GM19193 (cell line): ENCODE measurements at regions not wholly inside any gene's neighbourhood (a gene's known extent, or its start where the extent isn't known, plus 50 kb on each side); places are given as distances from the start of the nearest gene placed in this dataset.

Source experiments
- POLR2A ChIP-seq: IDR thresholded peaks from 4 replicates; pipeline ENCODE4 v1.6.1; 2011; ENCODE audit not compliant: insufficient read depth, insufficient read length; ENCODE audit errors: extremely low read depth

DNA sequence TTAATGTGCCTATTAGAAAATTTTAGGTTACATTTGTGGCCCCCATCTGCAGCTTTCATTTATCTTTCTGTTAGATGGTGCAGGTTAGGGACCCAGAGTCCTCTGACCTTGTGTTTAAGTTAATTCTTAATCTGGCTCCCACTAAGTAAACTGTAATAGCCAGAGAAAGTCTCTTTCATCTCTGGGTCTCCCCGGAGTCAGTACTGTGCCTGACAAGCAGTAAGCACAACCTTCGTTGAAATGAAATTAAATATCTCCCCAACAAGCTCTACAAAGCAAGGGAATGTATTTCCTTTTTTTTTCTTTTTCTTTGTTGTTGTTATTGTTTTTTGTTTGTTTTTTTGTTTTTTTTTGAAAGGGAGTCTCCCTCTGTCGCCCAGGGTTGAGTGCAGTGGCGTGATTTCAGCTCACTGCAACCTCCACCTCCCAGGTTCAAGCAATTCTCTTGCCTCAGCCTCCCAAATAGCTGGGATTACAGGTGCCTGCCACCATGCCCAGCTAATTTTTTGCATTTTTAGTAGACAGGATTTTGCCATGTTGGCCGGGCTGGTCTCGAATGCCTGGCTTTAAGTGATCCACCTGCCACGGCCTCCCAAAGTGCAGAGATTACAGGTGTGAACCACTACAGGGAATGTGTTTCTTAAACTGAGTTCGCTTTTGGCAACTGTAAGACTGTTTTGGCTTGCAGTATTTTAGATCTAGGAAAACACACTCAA is 81.6 kb downstream of the HHIPL2 start:
- no peak for TF ChIP-seq POLR2A

DNA sequence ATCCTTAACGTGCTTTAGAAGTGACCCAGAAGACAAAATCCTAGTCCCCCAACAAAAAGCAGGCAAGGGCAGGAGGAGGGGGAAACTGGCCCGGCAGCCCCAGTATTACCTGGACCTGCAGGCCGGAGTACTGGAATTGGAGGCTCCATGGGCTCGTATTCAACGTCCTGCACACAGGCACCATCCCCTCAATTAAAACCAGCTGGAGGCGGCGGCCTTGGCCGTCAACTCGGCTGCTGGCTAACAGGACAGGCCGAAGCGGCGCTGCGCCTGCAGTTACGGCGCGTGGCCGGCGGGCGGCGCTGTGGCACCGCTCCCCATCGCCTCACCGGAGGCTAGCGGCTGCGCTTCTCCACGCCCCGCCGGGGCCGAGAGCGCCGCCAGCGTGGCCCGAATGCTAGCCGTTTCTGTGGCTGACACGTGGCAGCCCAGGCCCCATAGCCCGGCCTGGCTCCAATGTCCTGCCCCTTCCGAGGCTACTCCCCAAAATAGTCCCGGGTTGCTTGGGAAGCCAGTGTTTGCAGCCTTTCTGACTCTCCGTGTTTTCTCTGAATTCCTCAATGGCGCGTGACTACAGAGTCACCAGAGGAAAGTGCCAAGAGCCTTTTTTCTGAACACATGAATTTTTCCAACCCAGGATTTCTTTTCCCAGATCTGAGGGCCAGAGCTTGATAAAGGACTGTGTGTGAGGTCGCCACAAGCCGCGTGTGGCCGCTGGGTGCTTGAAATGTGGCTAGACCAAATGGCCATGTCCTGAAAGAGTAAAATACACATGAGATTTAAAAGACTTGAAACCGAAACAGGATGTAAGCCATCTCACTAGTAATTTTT is 82.5 kb downstream of the HHIPL2 start:
- TF ChIP-seq POLR2A, result peak; percentile 20

DNA sequence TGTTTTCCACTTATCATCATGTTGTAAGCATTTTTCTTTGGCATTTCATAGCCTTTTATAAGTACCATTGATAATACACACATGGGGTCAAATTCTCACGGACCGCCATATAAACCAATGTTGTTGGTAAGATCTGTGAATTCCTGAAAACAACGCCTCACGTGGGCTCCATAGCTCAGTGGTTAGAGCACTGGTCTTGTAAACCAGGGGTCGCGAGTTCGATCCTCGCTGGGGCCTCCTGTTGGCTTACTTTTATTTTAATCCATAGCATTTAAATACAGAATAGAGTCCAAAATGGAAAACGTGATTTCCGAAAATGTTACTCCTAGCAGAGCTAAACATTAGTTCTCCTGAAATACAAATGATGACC is 83.1 kb downstream of the HHIPL2 start:
- TF ChIP-seq POLR2A, result no peak

DNA sequence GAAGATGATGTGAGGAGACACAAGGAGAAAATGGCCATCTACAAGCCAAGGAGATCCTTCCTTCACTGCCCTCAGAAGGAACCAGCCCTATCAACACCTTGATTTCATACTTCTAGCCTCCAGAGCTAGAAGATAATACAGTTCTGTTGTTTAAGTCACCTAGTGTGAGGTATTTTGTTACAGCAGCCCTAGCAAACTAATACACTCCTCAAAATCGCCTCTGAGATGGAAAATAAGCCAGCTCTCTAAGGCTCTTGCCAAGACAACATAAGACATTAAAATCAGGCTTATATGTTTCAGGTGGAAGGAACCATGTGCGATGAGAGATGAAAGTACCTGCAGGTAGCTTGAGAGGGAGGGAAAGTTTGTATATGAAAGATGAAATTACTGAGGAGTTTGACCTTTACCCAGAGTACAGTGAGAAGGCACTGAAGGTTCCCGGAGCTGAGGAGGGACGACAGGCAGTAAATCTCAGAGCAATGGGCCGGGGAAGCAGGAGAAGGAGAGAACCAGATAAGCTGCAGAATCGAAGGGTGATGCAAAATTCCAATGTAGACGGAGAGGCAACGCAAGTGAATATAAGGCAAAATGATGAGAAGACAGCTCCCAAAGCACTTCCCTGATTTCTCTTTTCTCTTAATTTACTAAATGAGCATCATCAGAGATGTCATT is 84.7 kb downstream of the HHIPL2 start:
- TF ChIP-seq POLR2A, result no peak

DNA sequence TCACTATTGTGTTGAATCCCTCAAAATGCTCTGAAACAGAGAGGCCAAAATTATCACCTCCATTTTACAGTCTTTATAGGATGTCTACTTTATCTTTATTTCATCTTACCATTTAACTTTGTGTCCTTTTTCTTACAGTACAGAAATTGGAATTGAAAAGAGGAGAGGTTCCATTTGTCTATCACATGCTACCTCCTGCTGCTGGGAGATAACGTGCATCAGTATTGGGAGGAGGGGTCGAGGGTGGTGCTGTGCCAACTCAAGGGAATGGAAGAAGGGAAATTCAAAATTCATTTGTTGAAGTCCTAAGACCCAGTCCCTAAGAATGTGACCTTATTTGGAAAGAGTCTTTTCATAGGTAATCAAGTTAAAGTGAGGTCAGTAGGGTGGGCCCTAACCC is 85.3 kb downstream of the HHIPL2 start:
- no peak for TF ChIP-seq POLR2A

DNA sequence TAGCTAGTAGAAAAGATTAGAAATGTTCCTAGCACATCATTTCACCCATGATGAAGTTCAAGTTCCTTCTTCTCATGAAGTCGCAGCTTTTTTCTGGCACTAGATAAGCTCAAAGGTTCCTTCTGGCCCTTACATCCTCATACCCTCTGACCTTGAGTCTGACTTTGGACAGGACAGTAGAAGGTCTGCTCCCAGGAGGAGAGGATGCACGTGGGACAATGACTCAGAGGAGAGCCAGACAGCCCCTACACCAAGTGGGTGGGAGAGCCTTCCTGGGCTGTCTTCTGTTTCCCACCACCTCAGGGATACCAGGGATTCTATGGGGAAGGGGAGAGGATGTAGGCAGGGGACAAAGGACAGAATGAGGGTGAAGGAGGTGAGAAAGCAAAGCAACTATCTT is 86.0 kb downstream of the HHIPL2 start:
- no peak for TF ChIP-seq POLR2A

DNA sequence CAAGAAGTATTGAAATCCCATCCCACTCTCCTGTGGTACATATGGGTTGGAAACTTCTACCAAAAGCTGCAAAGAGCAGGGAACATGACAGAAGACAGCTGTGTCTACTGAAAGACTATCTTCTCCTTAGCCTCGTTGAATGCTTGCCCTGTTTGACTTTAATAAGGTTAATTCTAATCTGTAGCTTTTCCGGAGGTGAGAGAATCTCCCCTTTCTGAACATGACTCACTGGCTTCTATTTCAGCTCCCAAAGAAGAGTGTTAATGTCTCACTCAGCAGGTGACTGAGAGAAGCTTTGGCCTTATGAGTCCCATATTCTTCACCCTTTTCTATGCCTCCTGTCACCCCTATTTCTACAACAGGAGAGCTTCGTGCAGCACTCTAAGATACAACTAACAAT is 88.3 kb downstream of the HHIPL2 start:
- no peak for TF ChIP-seq POLR2A

DNA sequence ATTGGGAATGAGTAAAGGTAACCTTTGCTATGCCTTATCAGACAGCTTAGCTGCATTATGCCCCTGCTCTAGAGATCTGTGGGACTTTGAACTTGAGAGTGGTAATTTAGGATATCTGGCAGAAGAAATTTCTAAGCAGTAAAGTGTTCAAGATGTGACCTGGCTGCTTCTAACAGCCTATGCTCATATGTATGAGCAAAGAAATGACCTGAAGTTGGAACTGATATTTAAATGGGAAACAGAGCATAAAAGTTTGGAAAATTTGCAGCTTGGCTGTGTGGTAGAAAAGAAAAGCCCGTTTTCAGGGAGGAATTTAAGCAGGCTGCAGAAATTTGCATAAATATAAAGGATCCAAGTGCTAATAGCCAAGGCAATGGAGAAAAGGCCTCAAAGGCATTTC is 90.4 kb downstream of the HHIPL2 start:
- TF ChIP-seq POLR2A, result no peak

DNA sequence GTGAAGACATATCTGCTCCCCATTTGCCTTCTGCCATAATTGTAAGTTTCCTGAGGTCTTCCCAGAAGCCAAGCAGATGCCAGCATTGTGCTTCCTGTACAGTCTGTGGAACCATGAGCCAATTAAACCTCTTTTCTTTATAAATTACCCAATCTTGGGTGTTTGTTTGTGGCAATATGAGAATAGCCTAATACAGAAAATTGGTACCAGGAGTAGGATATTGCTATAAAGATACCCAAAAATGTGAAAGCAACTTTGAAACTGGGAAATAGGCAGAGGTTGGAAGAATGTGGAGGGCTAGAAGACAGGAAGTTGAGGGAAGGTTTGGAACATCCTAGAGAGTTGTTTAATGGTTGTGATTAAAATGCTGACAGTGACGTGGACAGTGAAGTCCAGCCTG is 90.8 kb downstream of the HHIPL2 start:
- TF ChIP-seq POLR2A, result no peak

DNA sequence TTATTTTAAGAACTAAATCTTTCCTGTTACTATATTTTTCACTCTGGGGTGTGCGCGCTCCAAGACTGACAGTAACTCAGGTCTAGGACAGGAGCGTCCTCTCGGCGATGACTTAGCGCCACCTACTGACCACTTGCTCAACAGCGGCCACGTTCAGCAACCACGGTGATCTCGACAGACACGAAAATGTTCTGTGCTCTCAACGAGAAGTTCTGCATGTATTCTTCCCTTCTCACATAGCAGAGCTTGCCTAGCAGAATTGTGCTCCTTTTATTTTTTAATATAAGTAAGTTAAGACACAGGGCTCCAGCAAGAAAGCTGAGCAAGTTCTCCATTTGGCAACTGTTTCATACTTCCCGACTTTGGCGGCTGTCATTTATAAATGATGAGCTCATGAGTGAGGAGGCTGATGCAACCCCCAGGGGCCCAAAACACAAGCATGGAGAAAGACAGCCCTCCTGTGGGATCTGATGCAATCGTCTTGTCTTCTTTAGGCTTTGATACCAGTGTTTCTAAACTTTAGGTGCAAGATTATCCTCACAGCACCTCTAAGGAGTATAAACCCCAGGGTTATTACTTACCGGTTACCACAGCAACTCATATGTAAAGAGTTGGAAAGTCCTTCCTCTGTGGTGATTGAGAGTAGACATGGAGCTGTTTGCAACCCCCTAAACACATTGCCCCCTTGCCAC is 92.6 kb downstream of the HHIPL2 start:
- TF ChIP-seq POLR2A, result no peak

DNA sequence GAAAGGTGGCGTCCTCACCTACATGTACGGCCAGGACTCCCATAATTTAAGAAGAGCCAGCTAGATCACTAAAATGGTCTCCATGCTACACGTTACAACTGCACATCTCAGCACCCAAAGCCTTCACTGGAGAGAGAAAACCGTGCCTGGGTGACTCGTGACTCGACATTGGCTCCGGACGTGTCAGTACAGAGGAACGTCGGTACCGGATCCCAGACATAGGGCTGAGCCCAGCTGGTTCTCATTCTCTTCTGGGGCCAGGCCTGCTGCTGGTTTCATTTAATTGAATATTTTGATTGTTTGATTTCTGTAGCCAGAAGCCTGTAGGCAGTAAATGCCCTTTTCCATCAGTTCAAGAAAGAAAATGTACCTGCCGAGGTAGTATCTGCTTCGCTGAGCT is 93.1 kb downstream of the HHIPL2 start:
- TF ChIP-seq POLR2A, result no peak

DNA sequence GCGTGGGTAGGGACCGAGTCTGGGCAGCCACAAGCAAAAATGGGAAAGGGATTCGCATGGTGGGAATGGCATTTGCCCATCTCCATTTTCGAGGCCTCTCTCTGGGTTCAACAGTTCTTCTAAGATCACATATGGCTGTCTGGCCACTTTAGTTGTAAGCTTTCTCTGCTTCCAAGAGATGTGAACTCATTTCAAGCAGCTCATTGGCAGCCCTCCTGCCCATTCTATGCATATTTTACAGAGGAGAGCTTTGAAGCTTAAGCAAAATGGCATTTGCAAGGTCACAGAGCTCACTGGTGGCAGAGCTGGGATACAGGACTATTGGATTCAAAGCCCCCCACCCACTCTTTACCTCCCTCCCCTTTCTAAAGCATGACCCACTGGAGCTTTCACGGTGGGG is 93.7 kb downstream of the HHIPL2 start:
- no peak for TF ChIP-seq POLR2A

DNA sequence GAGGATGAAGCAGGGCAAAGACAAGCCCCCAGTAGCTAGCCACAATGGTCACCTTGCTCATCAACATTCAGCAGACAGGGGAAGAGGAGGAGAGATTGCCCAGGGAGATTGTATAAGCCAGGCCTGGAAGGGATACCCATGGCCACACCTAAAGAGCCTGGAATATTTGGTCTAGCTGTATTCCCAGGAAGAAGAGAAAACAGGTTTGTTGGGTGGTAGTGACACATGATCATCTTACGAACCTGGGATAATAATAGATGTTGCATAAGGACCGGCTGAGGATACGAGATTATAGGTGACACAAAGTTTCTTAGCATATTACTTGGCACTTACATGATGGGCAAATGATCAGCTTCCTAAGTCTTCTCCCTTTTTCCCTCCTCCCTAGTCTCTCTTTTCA is 95.9 kb downstream of the HHIPL2 start:
- no peak for TF ChIP-seq POLR2A

DNA sequence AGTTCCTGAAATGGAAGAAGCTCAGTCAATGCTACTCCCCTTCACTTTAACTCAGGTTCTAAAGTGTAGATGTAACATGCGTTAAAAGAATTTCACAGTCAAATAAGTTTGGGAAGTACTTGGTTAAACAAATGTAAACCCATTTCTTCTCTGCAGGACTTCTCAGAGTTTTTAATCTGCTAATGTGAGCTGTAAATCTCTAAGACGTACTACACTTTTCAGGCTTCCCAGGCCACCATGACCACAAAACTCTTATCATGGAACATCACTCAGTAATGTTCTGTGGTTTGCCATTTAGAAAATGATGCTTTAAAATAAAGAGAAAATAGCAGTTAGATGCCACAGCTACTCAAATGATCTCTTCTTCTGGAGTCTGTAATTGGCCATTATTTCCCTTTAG is 104.3 kb downstream of the HHIPL2 start:
- TF ChIP-seq POLR2A, result no peak

DNA sequence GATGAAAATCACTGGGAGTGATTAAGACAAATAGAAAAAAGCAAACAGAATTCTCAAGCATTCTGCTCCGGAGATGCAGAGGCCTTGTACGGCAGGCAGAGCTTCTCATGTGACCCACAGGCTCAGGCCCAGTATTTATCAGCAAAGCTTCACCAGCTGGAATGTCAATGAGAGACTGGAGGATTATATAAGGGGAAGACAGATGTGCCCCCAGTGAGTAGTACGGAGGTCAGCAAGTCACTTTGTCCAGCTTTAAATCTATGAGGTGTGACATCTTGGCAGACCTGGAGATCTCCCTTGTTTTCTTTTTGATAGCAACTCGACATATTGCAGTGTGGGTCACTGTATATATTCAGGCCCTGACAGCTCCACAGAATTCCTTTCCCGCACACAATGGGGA is 106.8 kb downstream of the HHIPL2 start:
- no peak for TF ChIP-seq POLR2A
